HCT116 (cell line): ENCODE measurements at regions not wholly inside any gene's neighbourhood (a gene's known extent, or its start where the extent isn't known, plus 50 kb on each side); places are given as distances from the start of the nearest gene placed in this dataset.

Experiments
- CEBPB ChIP-seq: IDR thresholded peaks from 2 replicates; pipeline ENCODE4 v1.6.1; 2012; ENCODE audit warnings: low read depth
- CTCF ChIP-seq, 3 experiments: fragments of 200-600 bp in 1 of 3; sonication (generic) in 1 of 3; IDR thresholded peaks in 2 of 3; conservative IDR thresholded peaks in 1 of 3; 2 replicates each; pipeline ENCODE4 v1.5.1; 2012 to 2017; ENCODE audit warnings: low read depth in 2 of 3, low read length in 2 of 3, antibody characterized with exemption in 1 of 3, borderline replicate concordance in 1 of 3, control low read depth in 1 of 3, mild to moderate bottlenecking in 1 of 3, mixed read lengths in 1 of 3, mixed run types in 1 of 3, moderate library complexity in 1 of 3; ENCODE audit not compliant: insufficient read depth in 1 of 3
- EZH2 ChIP-seq: fragments of 200-600 bp; sonication (generic); IDR thresholded peaks from 2 replicates; pipeline ENCODE4 v1.6.1; 2017; ENCODE audit warnings: antibody characterized with exemption, mixed run types
- FOSL1 ChIP-seq: IDR thresholded peaks from 2 replicates; pipeline ENCODE4 v1.6.1; 2012; ENCODE audit warnings: low read depth
- POLR2AphosphoS5 ChIP-seq: IDR thresholded peaks from 2 replicates; pipeline ENCODE4 v1.6.1; 2011; ENCODE audit warnings: mild to moderate bottlenecking, low read depth, low read length, moderate library complexity
- RAD21 ChIP-seq: IDR thresholded peaks from 2 replicates; pipeline ENCODE4 v1.6.1; 2012; ENCODE audit warnings: low read depth, mild to moderate bottlenecking
- REST ChIP-seq: IDR thresholded peaks from 2 replicates; pipeline ENCODE4 v1.6.1; 2012; ENCODE audit warnings: low read depth

- TF ChIP-seq CTCF (IDR thresholded peaks at IDR 0.05 in 2 of 3, conservative IDR thresholded peaks at IDR 0.05 in 1 of 3; ENCODE audit: borderline replicate concordance in 1 of 3, insufficient read depth in 1 of 3, low read depth in 2 of 3, low read length in 2 of 3): no peak
- TF ChIP-seq RAD21: no peak
- no peak for TF ChIP-seq CEBPB
- no peak for TF ChIP-seq FOSL1
- no peak for TF ChIP-seq POLR2AphosphoS5
- TF ChIP-seq EZH2: no peak
- TF ChIP-seq REST: no peak
Observed at GRCh38 chr3:40701016-40701588, 176.3 kb downstream of the ZNF621 start.
